ENCODE measurements at regions not wholly inside any gene's neighbourhood (a gene's known extent, or its start where the extent isn't known, plus 50 kb on each side); places are given as distances from the start of the nearest gene placed in this dataset.

DNA sequence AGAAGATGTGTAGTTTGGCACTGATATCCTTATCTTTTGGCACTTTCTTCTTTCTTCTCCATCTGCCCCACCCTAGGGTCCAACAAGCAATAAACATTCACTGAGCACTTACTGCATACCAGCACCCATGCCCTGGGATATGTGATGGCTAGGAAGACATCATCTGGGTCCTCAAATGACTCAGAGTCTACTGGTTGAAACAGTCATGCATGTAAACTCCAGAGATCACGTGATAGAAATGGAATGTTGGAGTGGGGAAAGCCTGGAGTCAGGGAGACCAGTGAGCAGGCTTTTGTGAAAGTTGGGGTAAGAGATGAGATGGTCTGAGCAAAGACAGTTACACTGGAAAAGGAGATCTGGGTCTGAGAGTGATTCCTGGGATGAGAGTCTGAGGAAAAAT lies 724.9 kb upstream of the TENM4 start:
- BruUV-seq (replicated peaks), result no TSS peak
- no peak overlapping the region for H3K27ac ChIP-seq (ENCODE audit: low read depth, low read length, poor library complexity, severe bottlenecking)
- H3K36me3 ChIP-seq (ENCODE audit: insufficient read depth, low read length), result no peaks in the 10 kb centered on the region
- DNase-seq (ENCODE audit: low spot score), result no peak
- TF ChIP-seq, protein P1, sequence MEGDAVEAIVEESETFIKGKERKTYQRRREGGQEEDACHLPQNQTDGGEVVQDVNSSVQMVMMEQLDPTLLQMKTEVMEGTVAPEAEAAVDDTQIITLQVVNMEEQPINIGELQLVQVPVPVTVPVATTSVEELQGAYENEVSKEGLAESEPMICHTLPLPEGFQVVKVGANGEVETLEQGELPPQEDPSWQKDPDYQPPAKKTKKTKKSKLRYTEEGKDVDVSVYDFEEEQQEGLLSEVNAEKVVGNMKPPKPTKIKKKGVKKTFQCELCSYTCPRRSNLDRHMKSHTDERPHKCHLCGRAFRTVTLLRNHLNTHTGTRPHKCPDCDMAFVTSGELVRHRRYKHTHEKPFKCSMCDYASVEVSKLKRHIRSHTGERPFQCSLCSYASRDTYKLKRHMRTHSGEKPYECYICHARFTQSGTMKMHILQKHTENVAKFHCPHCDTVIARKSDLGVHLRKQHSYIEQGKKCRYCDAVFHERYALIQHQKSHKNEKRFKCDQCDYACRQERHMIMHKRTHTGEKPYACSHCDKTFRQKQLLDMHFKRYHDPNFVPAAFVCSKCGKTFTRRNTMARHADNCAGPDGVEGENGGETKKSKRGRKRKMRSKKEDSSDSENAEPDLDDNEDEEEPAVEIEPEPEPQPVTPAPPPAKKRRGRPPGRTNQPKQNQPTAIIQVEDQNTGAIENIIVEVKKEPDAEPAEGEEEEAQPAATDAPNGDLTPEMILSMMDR (conservative IDR thresholded peaks at IDR 0.05; ENCODE audit: low read length), result no peak
- no peak for TF ChIP-seq EZH2phosphoT487 (IDR thresholded peaks at IDR 0.05; ENCODE audit: borderline replicate concordance, low read depth, low read length)
- H2AFZ ChIP-seq (ENCODE audit: low read length), result no peak overlapping the region
- intact Hi-C loops (cut with micrococcal nuclease; ENCODE audit: unreplicated experiment), result no loop called here
- H3K79me2 ChIP-seq (ENCODE audit: insufficient read depth, low read depth, low read length), result no peaks in the 10 kb centered on the region
- H4K20me1 ChIP-seq (ENCODE audit: insufficient read depth, low read length), result no peaks in the 10 kb centered on the region
- POLR2A ChIA-PET, result interaction anchor here (1.4 kb wide), 1 partner anchor 8 kb away, joined by 5 read pairs; no protein-coding TSS in a partner anchor
- H3K9me3 ChIP-seq (ENCODE audit: low read length), result no peaks in the 10 kb centered on the region
- no peaks in the 10 kb centered on the region for H3K9me2 ChIP-seq (ENCODE audit: insufficient read depth, low read length)
- H3K4me2 ChIP-seq (ENCODE audit: low read length), result no peak overlapping the region
- H3K4me3 ChIP-seq (ENCODE audit: low read depth, low read length, poor library complexity, severe bottlenecking), result no peak overlapping the region
- H3K4me1 ChIP-seq (ENCODE audit: insufficient read depth, low read length, poor library complexity, severe bottlenecking), result no peaks in the 10 kb centered on the region
- CTCF ChIA-PET (ENCODE audit: unreplicated experiment), result no interaction called here

DNA sequence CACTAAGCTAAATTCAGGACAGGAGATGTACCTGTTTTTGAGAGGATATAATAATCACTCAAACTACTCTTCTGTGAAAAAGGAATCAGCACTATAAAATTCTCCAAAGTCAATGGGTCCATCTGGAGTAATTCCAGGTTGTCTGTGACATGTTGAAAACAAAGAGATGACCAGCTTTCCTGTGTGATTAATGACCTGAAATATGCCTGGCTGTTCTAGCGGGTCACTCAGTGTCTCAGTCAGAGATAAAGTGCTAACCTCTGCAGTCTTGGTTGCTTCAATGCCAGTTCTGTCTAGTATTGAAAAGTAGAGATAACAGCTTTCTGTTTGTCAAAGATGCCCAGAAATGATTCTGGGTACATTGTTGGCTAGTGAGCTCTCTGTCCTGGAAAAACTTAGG lies 722.6 kb upstream of the TENM4 start:
- intact Hi-C loops (cut with micrococcal nuclease; ENCODE audit: unreplicated experiment), result no loop called here
- H4K20me1 ChIP-seq (ENCODE audit: insufficient read depth, low read length), result no peaks in the 10 kb centered on the region
- no peak overlapping the region for H3K27ac ChIP-seq (ENCODE audit: low read depth, low read length, poor library complexity, severe bottlenecking)
- H3K4me1 ChIP-seq (ENCODE audit: insufficient read depth, low read length, poor library complexity, severe bottlenecking), result no peaks in the 10 kb centered on the region
- no peak overlapping the region for H3K4me3 ChIP-seq (ENCODE audit: low read depth, low read length, poor library complexity, severe bottlenecking)
- H3K36me3 ChIP-seq (ENCODE audit: insufficient read depth, low read length), result no peaks in the 10 kb centered on the region
- no peak for DNase-seq (ENCODE audit: low spot score)
- no TSS peak for BruUV-seq (replicated peaks)
- no peak overlapping the region for H3K4me2 ChIP-seq (ENCODE audit: low read length)
- CTCF ChIA-PET (ENCODE audit: unreplicated experiment), result no interaction called here
- no peak overlapping the region for H2AFZ ChIP-seq (ENCODE audit: low read length)
- no peaks in the 10 kb centered on the region for H3K79me2 ChIP-seq (ENCODE audit: insufficient read depth, low read depth, low read length)
- POLR2A ChIA-PET, result no interaction called here
- no peaks in the 10 kb centered on the region for H3K9me2 ChIP-seq (ENCODE audit: insufficient read depth, low read length)
- TF ChIP-seq, protein P1 (conservative IDR thresholded peaks at IDR 0.05; ENCODE audit: low read length), result no peak
- TF ChIP-seq EZH2phosphoT487 (IDR thresholded peaks at IDR 0.05; ENCODE audit: borderline replicate concordance, low read depth, low read length), result no peak
- no peaks in the 10 kb centered on the region for H3K9me3 ChIP-seq (ENCODE audit: low read length)

DNA sequence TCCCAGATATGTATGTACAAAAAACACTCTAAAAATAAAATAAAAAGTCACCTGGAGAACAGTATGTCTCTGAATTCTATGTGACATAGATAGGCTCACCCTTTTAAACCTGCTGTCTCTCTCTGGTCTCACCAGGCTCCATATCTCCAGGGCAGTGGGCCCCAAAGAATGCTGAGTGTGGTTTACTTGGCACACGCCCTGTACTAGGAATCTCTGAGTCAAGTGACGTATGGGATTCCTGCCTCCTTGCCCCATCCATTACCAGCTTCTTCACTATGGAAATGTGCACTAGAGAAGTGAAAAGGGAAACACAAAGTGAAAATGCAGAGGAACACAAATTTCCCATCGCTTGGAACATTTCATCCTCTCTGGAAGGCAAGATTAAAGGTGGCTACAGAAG lies 722.2 kb upstream of the TENM4 start:
- POLR2A ChIA-PET, result no interaction called here
- Histone ChIP-seq H3K9me2 (ENCODE audit: insufficient read depth, low read length) (no peaks in the 10 kb centered on the region), H3K4me2 (ENCODE audit: low read length) (no peak overlapping the region), H3K79me2 (ENCODE audit: insufficient read depth, low read depth, low read length) (no peaks in the 10 kb centered on the region), H2AFZ (ENCODE audit: low read length) (no peak overlapping the region), H3K9me3 (ENCODE audit: low read length) (no peaks in the 10 kb centered on the region), H3K36me3 (ENCODE audit: insufficient read depth, low read length) (no peaks in the 10 kb centered on the region), H3K4me1 (ENCODE audit: insufficient read depth, low read length, poor library complexity, severe bottlenecking) (no peaks in the 10 kb centered on the region), H4K20me1 (ENCODE audit: insufficient read depth, low read length) (no peaks in the 10 kb centered on the region), H3K27ac (ENCODE audit: low read depth, low read length, poor library complexity, severe bottlenecking) (no peak overlapping the region), H3K4me3 (ENCODE audit: low read depth, low read length, poor library complexity, severe bottlenecking) (no peak overlapping the region)
- CTCF ChIA-PET (ENCODE audit: unreplicated experiment), result no interaction called here
- no peak for DNase-seq (ENCODE audit: low spot score)
- BruUV-seq (replicated peaks), result no TSS peak
- TF ChIP-seq, protein P1 (conservative IDR thresholded peaks at IDR 0.05; ENCODE audit: low read length), result no peak
- TF ChIP-seq EZH2phosphoT487 (IDR thresholded peaks at IDR 0.05; ENCODE audit: borderline replicate concordance, low read depth, low read length), result no peak
- intact Hi-C loops (cut with micrococcal nuclease; ENCODE audit: unreplicated experiment), result no loop called here
